Keratinocyte (primary cell): ENCODE measurements at regions not wholly inside any gene's neighbourhood (a gene's known extent, or its start where the extent isn't known, plus 50 kb on each side); places are given as distances from the start of the nearest gene placed in this dataset.

Experiments
- DNase-seq: peaks from one replicate; pipeline ENCODE4 v3.0.0-alpha.2; 2011; ENCODE audit warnings: low read depth, missing footprints, low spot score
- FAIRE-seq: peaks from 2 replicates; lab custom pipeline; 2011; peaks lifted over from hg19 to GRCh38; lab: Jason Lieb, UNC
- H2AFZ ChIP-seq: 2 replicates; pipeline ENCODE4 v1.6.0; 2012; ENCODE audit warnings: low read length, control low read depth, inconsistent platforms; ENCODE audit not compliant: control insufficient read depth
- H3K27ac ChIP-seq: 2 replicates; pipeline ENCODE4 v1.5.1; 2011; ENCODE audit warnings: low read length; ENCODE audit not compliant: control insufficient read depth, insufficient read depth
- H3K27me3 ChIP-seq: 3 replicates; pipeline ENCODE4 v1.6.0; 2011; ENCODE audit warnings: low read length; ENCODE audit not compliant: control insufficient read depth, insufficient read depth; ENCODE audit errors: extremely low read depth
- H3K36me3 ChIP-seq, 2 experiments: 2 replicates in 1 of 2; 3 replicates in 1 of 2; pipeline ENCODE4 v1.5.1; 2011; ENCODE audit warnings: low read length in 2 of 2, mild to moderate bottlenecking in 1 of 2; ENCODE audit not compliant: control insufficient read depth in 2 of 2, insufficient read depth in 2 of 2; ENCODE audit errors: extremely low read depth in 1 of 2
- H3K4me1 ChIP-seq: 3 replicates; pipeline ENCODE4 v1.5.1; 2011; ENCODE audit warnings: low read length; ENCODE audit not compliant: control insufficient read depth, insufficient read depth; ENCODE audit errors: extremely low read depth
- H3K4me2 ChIP-seq: 3 replicates; pipeline ENCODE4 v1.6.0; 2011; ENCODE audit warnings: low read depth, low read length; ENCODE audit not compliant: control insufficient read depth, insufficient read depth; ENCODE audit errors: extremely low read depth
- H3K4me3 ChIP-seq, 3 experiments: fragments of 200-600 bp in 1 of 3; sonication (generic) in 1 of 3; 2 replicates in 2 of 3; 3 replicates in 1 of 3; pipeline ENCODE4 v1.5.1; 2011 to 2016; ENCODE audit warnings: low read length in 3 of 3, mild to moderate bottlenecking in 3 of 3, control low read depth in 2 of 3, inconsistent platforms in 1 of 3, low read depth in 1 of 3, mixed read lengths in 1 of 3, mixed run types in 1 of 3, moderate library complexity in 1 of 3; ENCODE audit not compliant: control insufficient read depth in 2 of 3, insufficient read depth in 2 of 3; ENCODE audit errors: extremely low read depth in 1 of 3
- H3K79me2 ChIP-seq: 2 replicates; pipeline ENCODE4 v1.6.0; 2012; ENCODE audit warnings: low read length; ENCODE audit not compliant: control insufficient read depth, insufficient read depth
- H3K9ac ChIP-seq: 3 replicates; pipeline ENCODE4 v1.6.0; 2011; ENCODE audit warnings: low read length; ENCODE audit not compliant: control insufficient read depth, insufficient read depth; ENCODE audit errors: extremely low read depth
- H3K9me1 ChIP-seq: 3 replicates; pipeline ENCODE4 v1.6.0; 2011; ENCODE audit warnings: low read length; ENCODE audit not compliant: control insufficient read depth, insufficient read depth; ENCODE audit errors: extremely low read depth
- H3K9me3 ChIP-seq: 2 replicates; pipeline ENCODE4 v1.5.1; 2012; ENCODE audit warnings: low read depth, low read length; ENCODE audit not compliant: control insufficient read depth
- H4K20me1 ChIP-seq: 3 replicates; pipeline ENCODE4 v1.6.0; 2011; ENCODE audit warnings: low read length; ENCODE audit not compliant: control insufficient read depth, insufficient read depth; ENCODE audit errors: extremely low read depth
- CTCF ChIP-seq, 3 experiments: IDR thresholded peaks in 1 of 3; conservative IDR thresholded peaks in 1 of 3; optimal IDR thresholded peaks in 1 of 3; 2 replicates in 2 of 3; 3 replicates in 1 of 3; pipeline versions ENCODE3 to v1.5.1; 2011; ENCODE audit warnings: low read length in 3 of 3, mild to moderate bottlenecking in 3 of 3, moderate library complexity in 2 of 3, control low read depth in 1 of 3, inconsistent platforms in 1 of 3; ENCODE audit not compliant: insufficient read depth in 2 of 3; ENCODE audit errors: extremely low read depth in 1 of 3
- EZH2 ChIP-seq: IDR thresholded peaks from one replicate; pipeline ENCODE4 v1.6.1; 2012; ENCODE audit warnings: inconsistent platforms, mild to moderate bottlenecking, low read length, moderate library complexity
- dilution Hi-C: fragments of 300-500 bp; cut with MboI; formaldehyde crosslinking; loops from one replicate; pipeline ENCODE4 v1.7.0; 2020; ENCODE audit warnings: low sequenced_read_pairs; ENCODE audit not compliant: extremely low pct_ligation_motif_present

- Histone ChIP-seq H3K27me3 (no peaks in the 10 kb centered on the region), H4K20me1 (no peaks in the 10 kb centered on the region), H3K79me2 (no peaks in the 10 kb centered on the region), H3K27ac (no peak overlapping the region), H3K4me1 (no peaks in the 10 kb centered on the region), H3K4me2 (no peak overlapping the region), H3K4me3 (no peak overlapping the region), H3K9me3 (no peaks in the 10 kb centered on the region), H2AFZ (no peak overlapping the region), H3K36me3 (no peaks in the 10 kb centered on the region), H3K9ac (no peak overlapping the region), H3K9me1 (no peaks in the 10 kb centered on the region)
- FAIRE-seq: no peak
- dilution Hi-C loops: no loop called here
- no peak for DNase-seq
- TF ChIP-seq CTCF (optimal IDR thresholded peaks at IDR 0.05 in 1 of 3, IDR thresholded peaks at IDR 0.05 in 1 of 3, conservative IDR thresholded peaks at IDR 0.05 in 1 of 3; ENCODE audit: extremely low read depth in 1 of 3, insufficient read depth in 2 of 3, low read length in 3 of 3) (no peak), EZH2 (no peak)
Measured at GRCh38 chr13:57045826-57046546, 94.7 kb upstream of the PRR20A start.

- H3K9me1 ChIP-seq: no peaks in the 10 kb centered on the region
- dilution Hi-C loops: no loop called here
- no peaks in the 10 kb centered on the region for H3K79me2 ChIP-seq
- TF ChIP-seq EZH2 (no peak), CTCF (optimal IDR thresholded peaks at IDR 0.05 in 1 of 3, IDR thresholded peaks at IDR 0.05 in 1 of 3, conservative IDR thresholded peaks at IDR 0.05 in 1 of 3; ENCODE audit: extremely low read depth in 1 of 3, insufficient read depth in 2 of 3, low read length in 3 of 3) (no peak)
- no peaks in the 10 kb centered on the region for H3K36me3 ChIP-seq
- H3K9ac ChIP-seq: no peak overlapping the region
- no peaks in the 10 kb centered on the region for H3K9me3 ChIP-seq
- no peak overlapping the region for H2AFZ ChIP-seq
- FAIRE-seq (no peak), DNase-seq (no peak)
- no peaks in the 10 kb centered on the region for H3K27me3 ChIP-seq
- no peaks in the 10 kb centered on the region for H3K4me1 ChIP-seq
- H3K4me2 ChIP-seq: no peak overlapping the region
- H3K27ac ChIP-seq: no peak overlapping the region
- H3K4me3 ChIP-seq: no peak overlapping the region
- no peaks in the 10 kb centered on the region for H4K20me1 ChIP-seq
Measured at GRCh38 chr13:57056601-57057180, 84.0 kb upstream of the PRR20A start.
